ENCODE measurements at regions not wholly inside any gene's neighbourhood (a gene's known extent, or its start where the extent isn't known, plus 50 kb on each side); places are given as distances from the start of the nearest gene placed in this dataset.

DNA sequence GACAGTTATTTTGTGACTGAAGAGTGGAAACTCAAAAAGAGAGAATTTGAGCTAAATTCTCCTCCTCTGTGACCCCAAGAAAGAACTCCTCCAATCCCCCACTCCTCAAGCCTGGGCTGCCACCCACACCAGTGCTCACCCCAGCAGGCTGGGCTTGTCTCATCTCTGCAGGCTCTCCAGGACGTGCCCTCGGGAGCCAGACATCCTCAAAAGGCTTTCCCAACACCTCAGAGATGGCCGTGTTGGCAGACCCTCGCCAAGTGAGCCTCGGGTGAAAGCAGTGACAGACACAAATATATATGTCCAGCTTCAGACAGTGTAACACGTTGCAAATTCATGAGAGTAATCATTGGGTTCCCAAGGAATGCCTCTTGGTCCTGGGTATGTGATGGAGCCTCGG, 377.7 kb upstream of the SALL3 start:
- no peak for TF ChIP-seq POLR2A (IDR thresholded peaks at IDR 0.05)
- TF ChIP-seq, protein P1, sequence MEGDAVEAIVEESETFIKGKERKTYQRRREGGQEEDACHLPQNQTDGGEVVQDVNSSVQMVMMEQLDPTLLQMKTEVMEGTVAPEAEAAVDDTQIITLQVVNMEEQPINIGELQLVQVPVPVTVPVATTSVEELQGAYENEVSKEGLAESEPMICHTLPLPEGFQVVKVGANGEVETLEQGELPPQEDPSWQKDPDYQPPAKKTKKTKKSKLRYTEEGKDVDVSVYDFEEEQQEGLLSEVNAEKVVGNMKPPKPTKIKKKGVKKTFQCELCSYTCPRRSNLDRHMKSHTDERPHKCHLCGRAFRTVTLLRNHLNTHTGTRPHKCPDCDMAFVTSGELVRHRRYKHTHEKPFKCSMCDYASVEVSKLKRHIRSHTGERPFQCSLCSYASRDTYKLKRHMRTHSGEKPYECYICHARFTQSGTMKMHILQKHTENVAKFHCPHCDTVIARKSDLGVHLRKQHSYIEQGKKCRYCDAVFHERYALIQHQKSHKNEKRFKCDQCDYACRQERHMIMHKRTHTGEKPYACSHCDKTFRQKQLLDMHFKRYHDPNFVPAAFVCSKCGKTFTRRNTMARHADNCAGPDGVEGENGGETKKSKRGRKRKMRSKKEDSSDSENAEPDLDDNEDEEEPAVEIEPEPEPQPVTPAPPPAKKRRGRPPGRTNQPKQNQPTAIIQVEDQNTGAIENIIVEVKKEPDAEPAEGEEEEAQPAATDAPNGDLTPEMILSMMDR (IDR thresholded peaks at IDR 0.05): no peak
